ENCODE measurements at regions not wholly inside any gene's neighbourhood (a gene's known extent, or its start where the extent isn't known, plus 50 kb on each side); places are given as distances from the start of the nearest gene placed in this dataset.

- DNase-seq, result no peak
These were observed 71.0 kb downstream of the SEM1 start for GRCh38 chr7:96638669-96639068.

GRCh38 chr7:96637522-96637921, 72.1 kb downstream of the SEM1 start:
- no peak for DNase-seq

GRCh38 chr7:96636979-96637378, 72.7 kb downstream of the SEM1 start:
- DNase-seq, result no peak

- DNase-seq, result no peak
These were observed 73.2 kb downstream of the SEM1 start for GRCh38 chr7:96636342-96636860.

- no peak for DNase-seq
These were observed 79.8 kb downstream of the SEM1 start for GRCh38 chr7:96629884-96630283.

DNA sequence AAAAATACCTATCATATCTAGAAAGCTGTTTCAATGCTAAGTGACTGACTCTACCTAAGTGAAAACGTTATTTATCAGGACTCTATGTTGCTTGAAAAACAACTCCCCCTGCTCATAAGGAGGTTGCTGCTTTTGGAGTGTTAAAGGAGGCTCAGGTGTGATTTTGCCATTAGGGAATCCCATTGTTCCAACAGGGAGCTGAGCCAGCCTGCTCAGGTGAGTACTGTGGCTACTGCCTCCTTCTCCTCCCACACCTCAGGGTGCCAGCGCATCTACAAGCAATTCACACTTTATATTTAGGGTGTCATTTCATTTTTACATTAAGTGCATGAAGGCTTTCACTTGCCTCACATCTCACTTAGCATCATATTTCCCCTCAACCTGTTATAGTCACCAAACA, 84.7 kb downstream of the SEM1 start:
- no peak for DNase-seq

- DNase-seq, result no peak
These were observed 87.7 kb downstream of the SEM1 start for GRCh38 chr7:96621932-96622331.

DNA sequence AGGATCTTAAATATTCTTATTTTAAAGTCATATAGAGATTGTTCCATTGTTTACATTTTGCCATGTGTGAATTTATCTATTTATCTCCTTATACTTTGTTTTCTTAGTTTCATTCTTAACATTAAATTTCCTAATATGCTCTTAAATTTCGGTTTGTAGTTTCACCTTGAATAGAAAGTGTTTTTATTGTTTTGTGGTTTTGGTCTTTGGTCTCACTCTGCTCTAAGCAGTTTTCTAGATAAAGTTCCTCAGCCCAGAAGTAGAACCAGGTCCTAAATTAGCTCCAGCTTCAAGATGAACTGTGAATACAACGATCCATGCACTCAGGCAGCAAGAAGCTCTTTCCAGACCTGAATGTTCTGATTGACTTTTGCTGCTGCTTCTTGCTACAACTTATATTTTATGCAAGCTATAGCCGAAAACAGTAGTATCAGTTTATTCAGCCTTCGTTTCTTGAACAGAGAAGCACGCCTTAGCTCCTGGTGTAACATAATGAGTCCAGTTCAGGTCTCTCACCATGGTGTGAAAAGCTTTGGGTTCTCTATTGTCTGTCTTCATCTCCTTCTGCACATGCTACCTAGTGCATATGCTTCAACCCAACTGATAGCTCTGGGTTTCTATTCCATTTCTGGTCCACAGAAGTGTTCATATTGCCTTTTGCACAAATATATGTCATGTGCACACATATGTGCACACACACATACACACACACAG, 95.3 kb downstream of the SEM1 start:
- no peak for DNase-seq

GRCh38 chr7:96612034-96612433, 97.6 kb downstream of the SEM1 start:
- no peak for DNase-seq

- DNase-seq, result no peak
These were observed 104.5 kb downstream of the SEM1 start for GRCh38 chr7:96605045-96605716.

DNA sequence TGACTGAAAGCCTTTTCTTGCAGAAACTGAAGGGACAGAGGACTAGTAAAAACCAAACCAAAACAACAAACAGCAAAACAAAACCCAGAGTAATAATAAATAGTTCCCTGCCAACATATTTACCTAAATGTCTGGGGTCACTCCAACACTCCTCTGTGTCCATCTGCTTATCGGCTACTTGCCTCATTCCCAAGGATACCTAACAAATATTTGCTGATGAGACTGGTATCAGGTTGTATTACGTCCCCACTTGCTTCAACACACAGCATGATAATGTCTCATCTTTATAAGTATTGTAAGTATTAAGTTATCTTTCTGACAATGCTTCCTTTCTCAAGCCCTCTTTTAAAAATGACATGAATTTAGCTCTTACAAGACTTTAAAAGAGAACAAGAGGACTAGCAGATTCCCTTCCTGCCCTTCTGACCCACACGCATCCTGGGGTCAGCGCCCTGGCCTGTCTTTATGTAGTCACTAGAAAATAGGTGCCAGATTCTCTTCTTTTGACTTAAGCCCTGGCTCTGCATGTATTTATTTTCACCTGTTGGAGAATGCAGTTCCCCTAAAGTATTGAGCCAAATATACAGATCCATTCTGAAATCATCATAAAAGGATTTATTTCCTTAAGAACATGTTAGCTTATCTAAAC, 110.2 kb downstream of the SEM1 start:
- DNase-seq, result no peak

DNA sequence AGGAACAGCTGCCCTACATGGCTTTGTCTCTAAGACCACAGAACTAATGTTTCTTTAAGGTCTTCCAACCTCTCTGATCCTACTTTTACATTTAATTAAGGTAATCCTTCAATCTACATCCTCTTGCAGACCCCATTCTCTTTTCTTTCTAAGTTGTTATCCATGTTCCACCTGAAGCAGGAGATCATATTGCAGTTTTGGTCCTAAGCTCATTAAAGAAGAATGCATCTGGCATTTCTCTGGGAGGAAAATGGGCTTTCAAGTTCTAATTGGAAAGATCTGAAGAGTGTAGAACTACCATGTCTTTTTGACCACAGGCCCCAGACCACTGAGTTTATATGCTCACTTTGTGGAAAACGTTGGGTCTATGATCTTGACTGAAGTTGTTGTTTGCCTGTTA, 111.2 kb downstream of the SEM1 start:
- DNase-seq, result no peak

- DNase-seq, result no peak
These were observed 113.4 kb downstream of the SEM1 start for GRCh38 chr7:96596120-96596826.

GRCh38 chr7:96591900-96592676, 117.6 kb downstream of the SEM1 start:
- DNase-seq, result no peak

DNA sequence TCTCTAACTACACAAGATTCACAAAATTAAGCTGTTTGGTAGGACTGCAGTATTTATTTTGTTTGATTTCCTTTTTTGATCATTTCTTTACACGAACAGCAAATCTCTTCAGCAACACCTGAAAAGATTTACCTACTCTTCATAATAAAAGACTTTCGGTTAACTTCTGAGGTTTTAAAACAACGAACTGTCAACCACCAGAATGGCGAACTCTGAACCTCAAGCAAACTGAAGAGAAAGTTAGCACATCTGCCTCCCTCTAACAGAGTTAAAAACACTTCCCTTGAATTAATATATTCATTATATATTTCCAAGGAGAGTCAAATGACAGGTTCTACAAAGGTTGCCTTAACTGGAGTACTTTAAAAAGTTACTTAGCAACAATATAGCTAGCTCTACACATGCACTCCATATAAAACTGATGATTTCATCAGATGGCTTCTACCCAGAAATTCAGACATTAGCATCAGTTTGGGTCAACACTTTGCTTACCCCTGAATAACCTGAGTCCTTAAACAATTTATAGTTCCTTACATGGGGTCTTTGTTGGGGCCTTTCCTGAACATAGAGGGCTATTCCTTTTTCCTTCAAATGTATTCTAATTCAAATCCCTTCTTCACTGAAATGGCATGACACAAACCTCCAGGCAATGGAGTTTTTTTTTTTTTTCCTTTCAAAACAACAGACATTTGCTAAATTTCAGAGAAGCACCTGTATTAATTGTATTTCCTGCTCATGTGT, 118.3 kb downstream of the SEM1 start:
- no peak for DNase-seq

GRCh38 chr7:96589038-96589437, 120.6 kb downstream of the SEM1 start:
- DNase-seq, result no peak

DNA sequence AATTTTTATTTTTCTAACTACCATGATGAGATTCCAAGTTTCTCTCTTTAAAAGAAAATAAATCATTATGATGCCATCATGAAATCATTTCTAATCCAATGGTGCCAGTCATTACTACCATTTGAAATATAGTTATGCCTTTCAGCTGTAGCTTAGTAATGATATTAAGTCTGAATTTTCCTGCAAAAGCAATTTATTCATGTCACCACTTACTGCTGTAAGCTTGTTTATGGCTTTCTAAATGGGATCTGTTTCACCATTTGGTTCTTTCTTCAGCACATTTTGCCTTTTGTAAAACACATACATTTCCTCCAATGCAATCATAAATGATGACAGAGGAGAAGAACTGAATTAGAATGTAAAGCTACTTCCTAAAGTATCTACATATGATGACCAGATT, 130.5 kb downstream of the SEM1 start:
- DNase-seq, result no peak

- no peak for DNase-seq
These were observed 131.0 kb downstream of the SEM1 start for GRCh38 chr7:96578606-96579005.

GRCh38 chr7:96563409-96563808, 146.2 kb downstream of the SEM1 start:
- no peak for DNase-seq

GRCh38 chr7:96562966-96563365, 146.7 kb downstream of the SEM1 start:
- no peak for DNase-seq

- DNase-seq, result no peak
These were observed 147.2 kb downstream of the SEM1 start for GRCh38 chr7:96562458-96562857.

DNA sequence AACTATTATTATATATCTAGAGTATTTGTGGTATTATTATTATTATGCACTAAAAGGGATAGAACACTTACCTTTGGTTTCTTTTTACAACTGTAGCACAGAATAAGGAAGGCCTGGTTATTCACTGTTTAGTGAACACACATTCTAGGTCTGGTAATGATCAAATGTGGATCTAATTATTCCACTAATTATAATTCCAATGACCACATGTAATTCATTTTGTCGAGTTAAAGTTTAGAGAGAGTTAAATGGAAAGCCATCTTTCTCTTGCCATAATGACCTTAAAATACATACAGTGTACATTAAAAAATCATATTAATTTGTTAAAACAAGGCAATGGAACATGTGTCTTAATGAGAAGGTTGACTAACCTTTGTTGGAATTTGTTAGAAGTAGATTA, 147.8 kb downstream of the SEM1 start:
- DNase-seq, result no peak
